Fibroblast of the aortic adventitia (primary cell): ENCODE measurements at regions not wholly inside any gene's neighbourhood (a gene's known extent, or its start where the extent isn't known, plus 50 kb on each side); places are given as distances from the start of the nearest gene placed in this dataset.
A peak's percentile ranks its signal among the peaks of the same experiment; 100 is the strongest.

Experiments
- DNase-seq: peaks from one replicate; pipeline ENCODE4 v3.0.0-alpha.2; 2010; ENCODE audit warnings: low read depth
- H3K4me3 ChIP-seq: 2 replicates; pipeline ENCODE4 v1.5.1; 2011; ENCODE audit warnings: low read depth, mild to moderate bottlenecking, control low read depth, low read length, moderate library complexity
- CTCF ChIP-seq: IDR thresholded peaks from 2 replicates; pipeline ENCODE4 v1.5.1; 2011; ENCODE audit warnings: mild to moderate bottlenecking, low read length, control low read depth, inconsistent platforms; ENCODE audit not compliant: insufficient read depth

- H3K4me3 ChIP-seq: no peak overlapping the region
- no peak for DNase-seq
- TF ChIP-seq CTCF: no peak
These were observed 152.1 kb downstream of the AXIN2 start for GRCh38 chr17:65409381-65409780.

GRCh38 chr17:65408050-65408449, 153.4 kb downstream of the AXIN2 start:
- no peak for TF ChIP-seq CTCF

GRCh38 chr17:65407017-65407416, 154.4 kb downstream of the AXIN2 start:
- peak; percentile 12 for DNase-seq
- H3K4me3 ChIP-seq: no peak overlapping the region
- no peak for TF ChIP-seq CTCF

More at GRCh38 chr17:65408050-65408449, 153.4 kb downstream of the AXIN2 start:
- no peak for DNase-seq
- H3K4me3 ChIP-seq: no peak overlapping the region

GRCh38 chr17:65406552-65406951, 154.9 kb downstream of the AXIN2 start:
- no peak for TF ChIP-seq CTCF
- no peak for DNase-seq
- no peak overlapping the region for H3K4me3 ChIP-seq

GRCh38 chr17:65405563-65405962, 155.9 kb downstream of the AXIN2 start:
- no peak overlapping the region for H3K4me3 ChIP-seq
- no peak for TF ChIP-seq CTCF

GRCh38 chr17:65404761-65405160, 156.7 kb downstream of the AXIN2 start:
- TF ChIP-seq CTCF: no peak
- H3K4me3 ChIP-seq: no peak overlapping the region
- DNase-seq: no peak

More at GRCh38 chr17:65405563-65405962, 155.9 kb downstream of the AXIN2 start:
- DNase-seq: no peak

- no peak for DNase-seq
- no peak overlapping the region for H3K4me3 ChIP-seq
- TF ChIP-seq CTCF: no peak
These were observed 157.8 kb downstream of the AXIN2 start for GRCh38 chr17:65403626-65404025.
